Putamen (tissue), 1 donor: ENCODE measurements at regions not wholly inside any gene's neighbourhood (a gene's known extent, or its start where the extent isn't known, plus 50 kb on each side); places are given as distances from the start of the nearest gene placed in this dataset.
"Not testable (repeated sequence)": the region's sequence is repeated elsewhere in the genome, so short reads cannot be mapped to it uniquely, and the experiment has no call there.

Experiments used
- DNase-seq: peaks from one replicate; pipeline ENCODE4 v3.0.0-alpha.2; 2016; ENCODE audit warnings: low spot score

DNA sequence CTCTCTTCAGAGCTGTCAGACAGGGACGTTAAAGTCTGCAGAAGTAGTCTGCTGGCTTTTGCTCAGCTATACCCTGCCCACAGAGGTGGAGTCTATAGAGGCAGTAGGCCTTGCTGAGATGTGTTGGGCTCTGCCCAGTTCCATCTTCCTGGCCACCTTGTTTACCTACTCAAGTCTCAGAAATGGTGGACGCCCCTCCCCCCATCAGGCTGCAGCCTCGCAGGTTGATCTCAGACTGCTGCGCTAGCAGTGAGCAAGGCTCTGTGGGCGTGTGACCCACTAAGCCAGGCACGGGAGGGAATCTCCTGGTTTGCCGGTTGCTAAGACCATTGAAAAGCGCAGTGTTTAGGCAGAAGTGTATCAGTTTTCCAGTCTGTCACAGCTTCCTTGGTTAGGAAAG is 305.0 kb downstream of the BCKDHB start:
- no peak for DNase-seq

DNA sequence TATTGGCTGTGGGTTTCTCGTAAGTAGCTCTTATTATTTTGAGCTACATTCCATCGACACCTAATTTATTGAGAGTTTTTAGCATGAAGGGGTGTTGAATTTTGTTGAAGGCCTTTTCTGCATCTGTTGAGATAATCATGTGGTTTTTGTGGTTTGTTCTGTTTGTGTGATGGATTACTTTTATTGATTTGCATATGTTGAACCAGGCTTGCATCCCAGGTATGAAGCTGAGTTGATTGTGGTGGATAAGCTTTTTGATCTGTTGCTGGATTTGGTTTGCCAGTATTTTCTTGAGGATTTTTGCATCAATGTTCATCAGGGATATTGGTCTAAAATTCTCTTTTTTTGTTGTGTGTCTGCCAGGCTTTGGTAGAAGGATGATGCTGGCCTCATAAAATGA is 301.5 kb downstream of the BCKDHB start:
- DNase-seq: not testable (repeated sequence)

- DNase-seq: no peak
Observed at GRCh38 chr6:80404889-80405288, 298.4 kb downstream of the BCKDHB start.

GRCh38 chr6:80403365-80403764 is 296.9 kb downstream of the BCKDHB start:
- no peak for DNase-seq

DNA sequence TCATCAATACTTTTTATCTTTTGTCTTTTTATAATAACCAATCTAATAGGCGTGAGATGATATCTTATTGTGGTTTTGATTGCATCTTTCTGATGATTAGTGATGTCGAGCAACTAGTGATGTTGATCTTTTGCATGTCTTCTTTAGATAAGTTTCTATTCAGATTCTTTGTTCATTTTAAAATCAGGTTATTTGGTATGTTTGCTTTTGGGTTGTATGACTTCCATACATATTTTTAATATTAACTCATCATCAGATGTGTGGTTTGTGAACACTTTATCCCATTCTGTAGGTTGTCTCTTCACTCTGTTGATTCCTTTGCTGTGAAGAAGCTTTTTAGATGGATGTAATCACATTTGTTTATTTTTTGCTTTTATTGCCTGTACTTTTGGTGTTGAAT is 295.8 kb downstream of the BCKDHB start:
- DNase-seq: no peak
